Activated B cell treated with CpG ODN at 0.5 μM for 24 hours (primary cell): ENCODE measurements at regions not wholly inside any gene's neighbourhood (a gene's known extent, or its start where the extent isn't known, plus 50 kb on each side); places are given as distances from the start of the nearest gene placed in this dataset.

Experiments
- ATAC-seq: fragments of 200-7000 bp; cut with Tn5 transposase; one replicate; pipeline ENCODE4 v1.10.0; 2021; ENCODE audit warnings: low read depth, mild to moderate bottlenecking, moderate library complexity
- CTCF ChIA-PET: fragments of 350-600 bp; sonication (Branson Sonifier 250); formaldehyde crosslinking; loops from one replicate; lab custom pipeline; 2021; ENCODE audit warnings: antibody characterized with exemption; lab: Charles Lee
- POLR2A ChIA-PET: fragments of 350-600 bp; sonication (Branson Sonifier 250); formaldehyde crosslinking; loops from one replicate; lab custom pipeline; 2021; ENCODE audit warnings: antibody characterized with exemption; lab: Charles Lee
- DNase-seq: peaks from one replicate; pipeline ENCODE4 v3.0.0; 2022
- H3K27ac Mint-ChIP-seq: one replicate; pipeline ENCODE4 v1.8.0; 2020; ENCODE audit warnings: mixed read lengths
- H3K27me3 Mint-ChIP-seq: one replicate; pipeline ENCODE4 v1.8.0; 2021; ENCODE audit warnings: mixed read lengths
- H3K36me3 Mint-ChIP-seq: one replicate; pipeline ENCODE4 v1.8.0; 2021; ENCODE audit warnings: low read depth, mixed read lengths
- H3K4me1 Mint-ChIP-seq: one replicate; pipeline ENCODE4 v1.8.0; 2021; ENCODE audit warnings: mixed read lengths
- H3K4me3 Mint-ChIP-seq: one replicate; pipeline ENCODE4 v1.8.0; 2020; ENCODE audit warnings: mild to moderate bottlenecking, mixed read lengths
- H3K9me3 Mint-ChIP-seq: one replicate; pipeline ENCODE4 v1.8.0; 2020; ENCODE audit warnings: mixed read lengths
- intact Hi-C: fragments of 100-400 bp; cut with micrococcal nuclease; formaldehyde crosslinking; loops from one replicate; pipeline ENCODE4 v1.15.1; 2024
- TF ChIP-seq, protein P1 (sequence below): fragments of 200-600 bp; IDR thresholded peaks from one replicate; pipeline ENCODE4 v1.8.0; 2022; ENCODE audit warnings: antibody characterized with exemption, mild to moderate bottlenecking

DNA sequence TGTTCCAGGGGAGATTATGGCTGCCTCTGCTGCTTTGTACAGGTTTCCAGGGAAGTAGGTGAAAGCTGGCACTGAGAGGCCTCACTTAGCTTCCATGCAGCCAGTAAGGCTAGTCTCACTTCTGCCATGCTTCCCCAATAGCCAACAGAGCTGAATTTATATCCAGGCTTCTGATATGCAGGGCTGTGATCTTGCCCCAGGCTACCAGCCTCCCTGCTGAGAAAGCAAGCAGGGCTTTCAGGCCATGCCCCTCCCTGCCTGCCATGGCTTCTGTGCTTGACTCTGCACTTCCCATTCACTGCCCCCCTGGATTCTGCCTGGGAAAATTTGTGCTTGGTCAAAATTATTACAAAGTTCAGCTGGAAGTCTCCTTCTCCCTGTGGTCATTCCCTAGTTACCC, 302.1 kb upstream of the FBXO33 start:
- no peak overlapping the region for H3K4me3 Mint-ChIP-seq
- H3K9me3 Mint-ChIP-seq, result peaks cover 3% of the 10 kb centered on the region
- ChIA-PET CTCF (no interaction called here), POLR2A (no interaction called here)
- no peak overlapping the region for H3K27ac Mint-ChIP-seq
- ATAC-seq (no peak), DNase-seq (no peak)
- no peaks in the 10 kb centered on the region for H3K4me1 Mint-ChIP-seq
- intact Hi-C loops, result no loop called here
- TF ChIP-seq, protein P1, sequence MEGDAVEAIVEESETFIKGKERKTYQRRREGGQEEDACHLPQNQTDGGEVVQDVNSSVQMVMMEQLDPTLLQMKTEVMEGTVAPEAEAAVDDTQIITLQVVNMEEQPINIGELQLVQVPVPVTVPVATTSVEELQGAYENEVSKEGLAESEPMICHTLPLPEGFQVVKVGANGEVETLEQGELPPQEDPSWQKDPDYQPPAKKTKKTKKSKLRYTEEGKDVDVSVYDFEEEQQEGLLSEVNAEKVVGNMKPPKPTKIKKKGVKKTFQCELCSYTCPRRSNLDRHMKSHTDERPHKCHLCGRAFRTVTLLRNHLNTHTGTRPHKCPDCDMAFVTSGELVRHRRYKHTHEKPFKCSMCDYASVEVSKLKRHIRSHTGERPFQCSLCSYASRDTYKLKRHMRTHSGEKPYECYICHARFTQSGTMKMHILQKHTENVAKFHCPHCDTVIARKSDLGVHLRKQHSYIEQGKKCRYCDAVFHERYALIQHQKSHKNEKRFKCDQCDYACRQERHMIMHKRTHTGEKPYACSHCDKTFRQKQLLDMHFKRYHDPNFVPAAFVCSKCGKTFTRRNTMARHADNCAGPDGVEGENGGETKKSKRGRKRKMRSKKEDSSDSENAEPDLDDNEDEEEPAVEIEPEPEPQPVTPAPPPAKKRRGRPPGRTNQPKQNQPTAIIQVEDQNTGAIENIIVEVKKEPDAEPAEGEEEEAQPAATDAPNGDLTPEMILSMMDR, result no peak
- H3K27me3 Mint-ChIP-seq, result no peaks in the 10 kb centered on the region
- H3K36me3 Mint-ChIP-seq, result no peaks in the 10 kb centered on the region

DNA sequence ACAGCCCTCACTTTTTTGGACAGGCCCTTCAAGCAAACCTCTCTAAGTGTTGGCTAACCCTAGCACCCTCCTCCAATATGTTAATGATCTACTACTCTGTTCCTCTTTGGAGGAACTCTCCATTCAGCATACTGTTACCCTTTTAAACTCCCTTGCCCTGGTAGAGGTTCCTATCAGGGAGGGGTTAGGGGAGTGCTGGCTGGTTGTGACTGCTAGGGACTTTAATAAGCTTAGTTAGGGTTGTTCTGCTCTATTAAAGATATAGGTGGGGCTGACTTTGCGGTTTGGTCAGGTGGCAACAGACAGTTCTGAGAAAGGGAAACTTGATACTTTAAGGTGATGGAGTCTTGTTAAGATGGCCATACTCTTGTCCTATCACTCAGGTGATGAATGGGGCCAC, 301.5 kb upstream of the FBXO33 start:
- no peak overlapping the region for H3K4me3 Mint-ChIP-seq
- H3K36me3 Mint-ChIP-seq, result no peaks in the 10 kb centered on the region
- H3K4me1 Mint-ChIP-seq, result no peaks in the 10 kb centered on the region
- TF ChIP-seq, protein P1, result no peak
- H3K9me3 Mint-ChIP-seq, result peaks cover 3% of the 10 kb centered on the region
- ChIA-PET POLR2A (no interaction called here), CTCF (no interaction called here)
- H3K27ac Mint-ChIP-seq, result no peak overlapping the region
- intact Hi-C loops, result no loop called here
- DNase-seq, result no peak
- no peak for ATAC-seq
- H3K27me3 Mint-ChIP-seq, result no peaks in the 10 kb centered on the region

DNA sequence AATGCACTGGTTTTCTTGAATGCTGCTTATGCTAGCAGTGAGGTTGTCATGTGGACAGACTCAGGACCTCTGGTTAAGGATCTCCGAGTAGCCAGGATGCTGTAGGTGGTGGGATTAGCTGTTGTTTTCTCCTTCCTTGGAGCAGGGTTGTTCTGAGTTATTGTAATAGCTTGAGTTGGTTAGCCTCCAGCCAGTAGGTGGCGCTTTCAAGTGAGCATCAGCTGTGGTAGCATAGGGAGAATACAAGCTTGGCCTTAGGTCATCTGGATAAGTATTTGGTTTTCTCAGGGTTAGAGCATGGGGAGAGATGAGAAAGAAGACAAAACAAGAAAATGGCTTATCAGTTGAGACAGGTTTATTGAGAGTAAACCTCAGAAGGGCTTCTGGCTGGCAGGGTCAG, 299.7 kb upstream of the FBXO33 start:
- H3K36me3 Mint-ChIP-seq, result no peaks in the 10 kb centered on the region
- H3K27me3 Mint-ChIP-seq, result no peaks in the 10 kb centered on the region
- ATAC-seq (no peak), DNase-seq (no peak)
- TF ChIP-seq, protein P1, result no peak
- H3K27ac Mint-ChIP-seq, result no peak overlapping the region
- H3K4me3 Mint-ChIP-seq, result no peak overlapping the region
- intact Hi-C loops, result no loop called here
- ChIA-PET POLR2A (no interaction called here), CTCF (no interaction called here)
- H3K9me3 Mint-ChIP-seq, result no peaks in the 10 kb centered on the region
- H3K4me1 Mint-ChIP-seq, result no peaks in the 10 kb centered on the region

DNA sequence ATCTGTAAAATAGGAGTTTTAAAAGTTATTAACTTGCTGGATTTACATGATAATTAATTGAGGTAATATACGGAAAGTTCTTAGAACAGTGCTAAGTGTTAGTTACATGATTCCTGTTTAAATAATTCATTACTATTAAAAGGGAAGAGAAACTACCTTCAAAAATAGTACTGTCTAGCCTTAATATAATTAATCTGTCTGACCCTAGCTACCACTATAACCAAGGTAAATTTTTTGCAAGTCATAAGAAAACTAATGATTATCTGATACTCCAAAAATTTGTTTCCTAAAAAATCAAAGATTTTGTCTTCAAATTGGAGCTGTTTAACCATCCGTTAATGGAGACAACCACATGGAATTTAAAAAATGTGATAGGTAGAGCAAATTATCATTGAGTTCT, 294.3 kb upstream of the FBXO33 start:
- intact Hi-C loops, result no loop called here
- H3K36me3 Mint-ChIP-seq, result no peaks in the 10 kb centered on the region
- H3K27me3 Mint-ChIP-seq, result no peaks in the 10 kb centered on the region
- POLR2A ChIA-PET, result no interaction called here
- H3K9me3 Mint-ChIP-seq, result no peaks in the 10 kb centered on the region
- no peak overlapping the region for H3K27ac Mint-ChIP-seq
- no peaks in the 10 kb centered on the region for H3K4me1 Mint-ChIP-seq
- CTCF ChIA-PET, result no interaction called here
- no peak for DNase-seq
- TF ChIP-seq, protein P1, result no peak
- H3K4me3 Mint-ChIP-seq, result no peak overlapping the region
- ATAC-seq, result no peak

DNA sequence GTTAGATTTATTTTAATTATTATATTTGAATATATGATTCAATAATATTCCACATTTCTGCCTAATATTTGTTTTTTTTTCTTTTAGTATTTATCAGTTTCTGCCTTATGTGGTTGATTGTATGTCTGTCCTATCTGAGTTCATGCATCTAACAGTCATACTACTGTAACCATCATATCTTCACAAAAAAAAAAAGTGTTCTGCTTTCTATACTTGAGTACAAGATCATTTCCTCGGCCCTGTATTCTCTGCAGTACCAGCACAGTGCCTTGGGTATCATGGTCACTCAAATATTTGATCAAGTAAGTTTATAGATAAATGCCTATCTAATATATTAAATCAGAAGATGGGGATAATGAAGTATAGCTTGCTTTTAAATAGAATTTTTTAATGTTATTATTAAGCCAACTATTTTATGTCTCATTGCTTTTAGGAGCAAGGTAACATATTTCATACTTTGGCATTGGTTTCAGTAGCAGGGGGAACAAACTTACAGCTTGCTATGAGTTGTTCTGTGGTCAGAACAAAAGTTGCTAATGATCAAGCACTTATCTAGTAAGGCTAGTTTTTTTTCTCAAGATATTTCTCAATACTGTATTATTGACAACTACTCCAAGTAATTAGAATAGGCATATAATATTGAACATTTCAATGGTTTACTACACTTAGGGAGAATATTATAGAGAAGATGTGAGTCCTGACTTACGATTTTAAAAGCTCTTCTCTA, 290.5 kb upstream of the FBXO33 start:
- TF ChIP-seq, protein P1, result no peak
- Mint-ChIP-seq H3K27me3 (no peaks in the 10 kb centered on the region), H3K9me3 (no peaks in the 10 kb centered on the region), H3K4me3 (no peak overlapping the region), H3K27ac (no peak overlapping the region), H3K4me1 (no peaks in the 10 kb centered on the region), H3K36me3 (no peaks in the 10 kb centered on the region)
- POLR2A ChIA-PET, result no interaction called here
- intact Hi-C loops, result no loop called here
- DNase-seq (no peak), ATAC-seq (no peak)
- CTCF ChIA-PET, result no interaction called here
